ENCODE measurements at regions not wholly inside any gene's neighbourhood (a gene's known extent, or its start where the extent isn't known, plus 50 kb on each side); places are given as distances from the start of the nearest gene placed in this dataset.

DNA sequence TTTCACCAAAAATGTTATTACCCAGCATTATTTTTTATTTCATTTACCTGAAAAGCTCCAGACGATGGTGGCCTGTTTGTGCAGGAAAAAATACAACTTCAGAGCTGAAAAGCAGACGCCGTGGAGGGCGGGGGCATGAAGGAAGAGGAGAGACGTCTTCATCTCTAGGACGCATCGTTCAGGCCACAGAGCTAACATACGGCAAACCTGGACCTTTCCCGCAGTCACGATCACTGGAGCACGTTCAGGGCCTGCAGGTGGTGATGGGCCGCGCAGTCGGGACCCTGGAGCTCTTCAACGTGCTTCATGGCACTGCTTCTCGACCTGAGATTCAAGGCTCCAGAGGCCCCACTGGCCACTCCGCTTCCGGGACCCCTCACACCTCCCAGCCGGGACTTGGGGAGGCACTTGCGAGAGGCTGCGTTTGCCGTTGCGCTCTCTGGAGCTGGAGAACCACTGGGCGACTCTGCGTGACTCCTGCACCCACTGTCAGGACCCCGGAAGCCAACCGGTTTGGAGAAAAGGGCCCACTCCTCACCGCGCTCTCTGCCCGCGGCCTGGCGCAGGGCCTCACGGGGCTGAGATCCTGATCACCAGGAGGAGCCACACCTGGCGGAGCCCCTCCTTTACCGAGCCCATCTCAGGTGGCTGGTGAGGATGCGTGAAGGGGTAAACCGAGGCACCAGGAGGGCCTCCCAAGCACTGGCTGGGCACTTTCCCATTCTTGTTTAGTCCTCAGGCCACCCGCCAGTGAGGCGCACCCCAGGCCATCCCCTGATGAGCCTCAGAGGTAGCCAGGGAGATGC, 164.4 kb upstream of the AFDN start:
- TF ChIP-seq, protein P1, sequence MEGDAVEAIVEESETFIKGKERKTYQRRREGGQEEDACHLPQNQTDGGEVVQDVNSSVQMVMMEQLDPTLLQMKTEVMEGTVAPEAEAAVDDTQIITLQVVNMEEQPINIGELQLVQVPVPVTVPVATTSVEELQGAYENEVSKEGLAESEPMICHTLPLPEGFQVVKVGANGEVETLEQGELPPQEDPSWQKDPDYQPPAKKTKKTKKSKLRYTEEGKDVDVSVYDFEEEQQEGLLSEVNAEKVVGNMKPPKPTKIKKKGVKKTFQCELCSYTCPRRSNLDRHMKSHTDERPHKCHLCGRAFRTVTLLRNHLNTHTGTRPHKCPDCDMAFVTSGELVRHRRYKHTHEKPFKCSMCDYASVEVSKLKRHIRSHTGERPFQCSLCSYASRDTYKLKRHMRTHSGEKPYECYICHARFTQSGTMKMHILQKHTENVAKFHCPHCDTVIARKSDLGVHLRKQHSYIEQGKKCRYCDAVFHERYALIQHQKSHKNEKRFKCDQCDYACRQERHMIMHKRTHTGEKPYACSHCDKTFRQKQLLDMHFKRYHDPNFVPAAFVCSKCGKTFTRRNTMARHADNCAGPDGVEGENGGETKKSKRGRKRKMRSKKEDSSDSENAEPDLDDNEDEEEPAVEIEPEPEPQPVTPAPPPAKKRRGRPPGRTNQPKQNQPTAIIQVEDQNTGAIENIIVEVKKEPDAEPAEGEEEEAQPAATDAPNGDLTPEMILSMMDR (IDR thresholded peaks at IDR 0.05; ENCODE audit: low read depth, low read length), result no peak
- TF ChIP-seq POLR2A (IDR thresholded peaks at IDR 0.05; ENCODE audit: extremely low read depth, insufficient read length) (no peak), MYC (IDR thresholded peaks at IDR 0.05; ENCODE audit: low read depth, low read length) (no peak)
- TF ChIP-seq, protein P2, sequence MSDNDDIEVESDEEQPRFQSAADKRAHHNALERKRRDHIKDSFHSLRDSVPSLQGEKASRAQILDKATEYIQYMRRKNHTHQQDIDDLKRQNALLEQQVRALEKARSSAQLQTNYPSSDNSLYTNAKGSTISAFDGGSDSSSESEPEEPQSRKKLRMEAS (IDR thresholded peaks at IDR 0.05; ENCODE audit: low read depth, low read length), result no peak
